ENCODE measurements at regions not wholly inside any gene's neighbourhood (a gene's known extent, or its start where the extent isn't known, plus 50 kb on each side); places are given as distances from the start of the nearest gene placed in this dataset.

GRCh38 chr7:68107968-68108367, 1111.3 kb downstream of the TYW1 start:
- no peak for DNase-seq
- H3K4me3 ChIP-seq (ENCODE audit: insufficient read depth, low read depth, low read length, poor library complexity, severe bottlenecking) = no peak overlapping the region
- H3K9me3 ChIP-seq (ENCODE audit: control insufficient read depth, low read length) = no peaks in the 10 kb centered on the region
- H3K27ac ChIP-seq (ENCODE audit: insufficient read depth, low read length, poor library complexity, severe bottlenecking) = no peak overlapping the region
- no peaks in the 10 kb centered on the region for H3K27me3 ChIP-seq (replicated peaks; ENCODE audit: control insufficient read depth, insufficient read depth, low read length, poor library complexity, severe bottlenecking)
- H3K36me3 ChIP-seq (ENCODE audit: control insufficient read depth, insufficient read depth, low read length) = no peaks in the 10 kb centered on the region
- H3K4me1 ChIP-seq (ENCODE audit: control insufficient read depth, insufficient read depth, low read length, poor library complexity, severe bottlenecking) = no peaks in the 10 kb centered on the region

- no peak overlapping the region for H3K4me3 ChIP-seq (ENCODE audit: insufficient read depth, low read depth, low read length, poor library complexity, severe bottlenecking)
- no peaks in the 10 kb centered on the region for H3K27me3 ChIP-seq (replicated peaks; ENCODE audit: control insufficient read depth, insufficient read depth, low read length, poor library complexity, severe bottlenecking)
- no peaks in the 10 kb centered on the region for H3K4me1 ChIP-seq (ENCODE audit: control insufficient read depth, insufficient read depth, low read length, poor library complexity, severe bottlenecking)
- no peak overlapping the region for H3K27ac ChIP-seq (ENCODE audit: insufficient read depth, low read length, poor library complexity, severe bottlenecking)
- no peaks in the 10 kb centered on the region for H3K36me3 ChIP-seq (ENCODE audit: control insufficient read depth, insufficient read depth, low read length)
- DNase-seq = no peak
- H3K9me3 ChIP-seq (ENCODE audit: control insufficient read depth, low read length) = no peaks in the 10 kb centered on the region
These were observed 1112.7 kb downstream of the TYW1 start for GRCh38 chr7:68109299-68109698.

- Histone ChIP-seq H3K4me1 (ENCODE audit: control insufficient read depth, insufficient read depth, low read length, poor library complexity, severe bottlenecking) (no peaks in the 10 kb centered on the region), H3K4me3 (ENCODE audit: insufficient read depth, low read depth, low read length, poor library complexity, severe bottlenecking) (no peak overlapping the region), H3K27me3 (replicated peaks; ENCODE audit: control insufficient read depth, insufficient read depth, low read length, poor library complexity, severe bottlenecking) (no peaks in the 10 kb centered on the region), H3K36me3 (ENCODE audit: control insufficient read depth, insufficient read depth, low read length) (no peaks in the 10 kb centered on the region), H3K9me3 (ENCODE audit: control insufficient read depth, low read length) (peaks cover 4% of the 10 kb centered on the region), H3K27ac (ENCODE audit: insufficient read depth, low read length, poor library complexity, severe bottlenecking) (no peak overlapping the region)
- DNase-seq = no peak
These were observed 1122.8 kb downstream of the TYW1 start for GRCh38 chr7:68119411-68119810.

GRCh38 chr7:68121056-68121455, 1124.4 kb downstream of the TYW1 start:
- Histone ChIP-seq H3K36me3 (ENCODE audit: control insufficient read depth, insufficient read depth, low read length) (no peaks in the 10 kb centered on the region), H3K4me3 (ENCODE audit: insufficient read depth, low read depth, low read length, poor library complexity, severe bottlenecking) (no peak overlapping the region), H3K27ac (ENCODE audit: insufficient read depth, low read length, poor library complexity, severe bottlenecking) (no peak overlapping the region), H3K27me3 (replicated peaks; ENCODE audit: control insufficient read depth, insufficient read depth, low read length, poor library complexity, severe bottlenecking) (no peaks in the 10 kb centered on the region), H3K4me1 (ENCODE audit: control insufficient read depth, insufficient read depth, low read length, poor library complexity, severe bottlenecking) (no peaks in the 10 kb centered on the region), H3K9me3 (ENCODE audit: control insufficient read depth, low read length) (peaks cover 4% of the 10 kb centered on the region)
- no peak for DNase-seq

GRCh38 chr7:68121655-68122054, 1125.0 kb downstream of the TYW1 start:
- no peak overlapping the region for H3K4me3 ChIP-seq (ENCODE audit: insufficient read depth, low read depth, low read length, poor library complexity, severe bottlenecking)
- no peak for DNase-seq
- no peaks in the 10 kb centered on the region for H3K27me3 ChIP-seq (replicated peaks; ENCODE audit: control insufficient read depth, insufficient read depth, low read length, poor library complexity, severe bottlenecking)
- no peak overlapping the region for H3K27ac ChIP-seq (ENCODE audit: insufficient read depth, low read length, poor library complexity, severe bottlenecking)
- no peaks in the 10 kb centered on the region for H3K36me3 ChIP-seq (ENCODE audit: control insufficient read depth, insufficient read depth, low read length)
- no peaks in the 10 kb centered on the region for H3K4me1 ChIP-seq (ENCODE audit: control insufficient read depth, insufficient read depth, low read length, poor library complexity, severe bottlenecking)
- H3K9me3 ChIP-seq (ENCODE audit: control insufficient read depth, low read length) = peaks cover 4% of the 10 kb centered on the region

- no peaks in the 10 kb centered on the region for H3K36me3 ChIP-seq (ENCODE audit: control insufficient read depth, insufficient read depth, low read length)
- H3K4me1 ChIP-seq (ENCODE audit: control insufficient read depth, insufficient read depth, low read length, poor library complexity, severe bottlenecking) = no peaks in the 10 kb centered on the region
- H3K27ac ChIP-seq (ENCODE audit: insufficient read depth, low read length, poor library complexity, severe bottlenecking) = no peak overlapping the region
- peaks cover 4% of the 10 kb centered on the region for H3K9me3 ChIP-seq (ENCODE audit: control insufficient read depth, low read length)
- H3K27me3 ChIP-seq (replicated peaks; ENCODE audit: control insufficient read depth, insufficient read depth, low read length, poor library complexity, severe bottlenecking) = no peaks in the 10 kb centered on the region
- H3K4me3 ChIP-seq (ENCODE audit: insufficient read depth, low read depth, low read length, poor library complexity, severe bottlenecking) = no peak overlapping the region
- no peak for DNase-seq
These were observed 1126.2 kb downstream of the TYW1 start for GRCh38 chr7:68122801-68123200.

GRCh38 chr7:68125168-68125567, 1128.5 kb downstream of the TYW1 start:
- H3K4me3 ChIP-seq (ENCODE audit: insufficient read depth, low read depth, low read length, poor library complexity, severe bottlenecking) = no peak overlapping the region
- H3K9me3 ChIP-seq (ENCODE audit: control insufficient read depth, low read length) = no peaks in the 10 kb centered on the region
- DNase-seq = no peak
- H3K36me3 ChIP-seq (ENCODE audit: control insufficient read depth, insufficient read depth, low read length) = no peaks in the 10 kb centered on the region
- H3K27ac ChIP-seq (ENCODE audit: insufficient read depth, low read length, poor library complexity, severe bottlenecking) = no peak overlapping the region
- H3K27me3 ChIP-seq (replicated peaks; ENCODE audit: control insufficient read depth, insufficient read depth, low read length, poor library complexity, severe bottlenecking) = no peaks in the 10 kb centered on the region
- H3K4me1 ChIP-seq (ENCODE audit: control insufficient read depth, insufficient read depth, low read length, poor library complexity, severe bottlenecking) = no peaks in the 10 kb centered on the region

- no peak for DNase-seq
- Histone ChIP-seq H3K27ac (ENCODE audit: insufficient read depth, low read length, poor library complexity, severe bottlenecking) (no peak overlapping the region), H3K4me3 (ENCODE audit: insufficient read depth, low read depth, low read length, poor library complexity, severe bottlenecking) (no peak overlapping the region), H3K9me3 (ENCODE audit: control insufficient read depth, low read length) (no peaks in the 10 kb centered on the region), H3K27me3 (replicated peaks; ENCODE audit: control insufficient read depth, insufficient read depth, low read length, poor library complexity, severe bottlenecking) (no peaks in the 10 kb centered on the region), H3K4me1 (ENCODE audit: control insufficient read depth, insufficient read depth, low read length, poor library complexity, severe bottlenecking) (no peaks in the 10 kb centered on the region), H3K36me3 (ENCODE audit: control insufficient read depth, insufficient read depth, low read length) (no peaks in the 10 kb centered on the region)
These were observed 1136.4 kb downstream of the TYW1 start for GRCh38 chr7:68133045-68133444.

GRCh38 chr7:68143345-68143744, 1146.7 kb downstream of the TYW1 start:
- no peaks in the 10 kb centered on the region for H3K27me3 ChIP-seq (replicated peaks; ENCODE audit: control insufficient read depth, insufficient read depth, low read length, poor library complexity, severe bottlenecking)
- H3K4me3 ChIP-seq (ENCODE audit: insufficient read depth, low read depth, low read length, poor library complexity, severe bottlenecking) = no peak overlapping the region
- no peak for DNase-seq
- no peaks in the 10 kb centered on the region for H3K36me3 ChIP-seq (ENCODE audit: control insufficient read depth, insufficient read depth, low read length)
- no peak overlapping the region for H3K27ac ChIP-seq (ENCODE audit: insufficient read depth, low read length, poor library complexity, severe bottlenecking)
- H3K9me3 ChIP-seq (ENCODE audit: control insufficient read depth, low read length) = peaks cover 3% of the 10 kb centered on the region
- H3K4me1 ChIP-seq (ENCODE audit: control insufficient read depth, insufficient read depth, low read length, poor library complexity, severe bottlenecking) = no peaks in the 10 kb centered on the region

GRCh38 chr7:68146983-68147382, 1150.3 kb downstream of the TYW1 start:
- DNase-seq = no peak
- Histone ChIP-seq H3K27ac (ENCODE audit: insufficient read depth, low read length, poor library complexity, severe bottlenecking) (no peak overlapping the region), H3K4me1 (ENCODE audit: control insufficient read depth, insufficient read depth, low read length, poor library complexity, severe bottlenecking) (no peaks in the 10 kb centered on the region)

More at GRCh38 chr7:68146983-68147382, 1150.3 kb downstream of the TYW1 start:
- no peaks in the 10 kb centered on the region for H3K36me3 ChIP-seq (ENCODE audit: control insufficient read depth, insufficient read depth, low read length)
- H3K4me3 ChIP-seq (ENCODE audit: insufficient read depth, low read depth, low read length, poor library complexity, severe bottlenecking) = no peak overlapping the region
- H3K27me3 ChIP-seq (replicated peaks; ENCODE audit: control insufficient read depth, insufficient read depth, low read length, poor library complexity, severe bottlenecking) = no peaks in the 10 kb centered on the region
- peaks cover under 1% of the 10 kb centered on the region for H3K9me3 ChIP-seq (ENCODE audit: control insufficient read depth, low read length)
